Right lobe of liver (tissue), 6 donors: ENCODE measurements at regions not wholly inside any gene's neighbourhood (a gene's known extent, or its start where the extent isn't known, plus 50 kb on each side); places are given as distances from the start of the nearest gene placed in this dataset.

ENCODE experiments used
- ATAC-seq, 4 donors: fragments of 200-7000 bp; cut with Tn5 transposase; one replicate each; pipeline ENCODE4 v1.9.1; 2020; ENCODE audit warnings: mild to moderate bottlenecking in 4 of 4, moderate library complexity in 4 of 4
- DNase-seq, 3 donors: peaks; one replicate each; pipeline ENCODE4 v3.0.0-alpha.2; 2020
- H3K27ac ChIP-seq, 3 donors: fragments of 200-600 bp; one replicate each; pipeline ENCODE4 v1.8.0; 2022
- H3K27me3 ChIP-seq, 2 donors: fragments of 200-600 bp; one replicate each; pipeline ENCODE4 v1.8.0; 2022
- H3K36me3 ChIP-seq, 4 donors: fragments of 200-600 bp; sonication (generic) in 1 of 4; one replicate each; pipeline versions ENCODE4 v1.5.1 to v1.8.0; 2017 to 2022; ENCODE audit warnings: control low read depth in 1 of 4
- H3K4me1 ChIP-seq, 4 donors: fragments of 200-600 bp; sonication (generic) in 1 of 4; one replicate each; pipeline versions ENCODE4 v1.5.1 to v1.8.0; 2017 to 2022; ENCODE audit warnings: control low read depth in 1 of 4
- H3K4me3 ChIP-seq, 3 donors: fragments of 200-600 bp; one replicate each; pipeline ENCODE4 v1.8.0; 2022
- H3K9me3 ChIP-seq, 4 donors: fragments of 200-600 bp; sonication (generic) in 1 of 4; one replicate each; pipeline versions ENCODE4 v1.5.1 to v1.8.0; 2017 to 2022; ENCODE audit warnings: control low read depth in 1 of 4
- POLR2A ChIP-seq: fragments of 450-650 bp; IDR thresholded peaks from one replicate; pipeline ENCODE4 v1.6.1; 2017; ENCODE audit warnings: antibody characterized with exemption, mild to moderate bottlenecking
- WGBS: methylation state at CpG from one replicate; pipeline ENCODE4 v1.1.6; 2018; ENCODE audit warnings: low coverage, low lambda C conversion rate; ENCODE audit not compliant: insufficient coverage; ENCODE audit errors: missing lambda C conversion rate; 5-methylcytosine and 5-hydroxymethylcytosine counted together
- intact Hi-C, 2 donors: fragments of 100-400 bp; cut with DNase I; formaldehyde crosslinking; loops; one replicate each; pipeline versions ENCODE4 v1.11.2 to v1.14.1; 2022
- TF ChIP-seq, protein P1 (sequence below), 4 donors: fragments of 200-600 bp in 3 of 4; fragments of 450-650 bp in 1 of 4; IDR thresholded peaks; one replicate each; pipeline versions ENCODE4 v1.5.1 to v1.8.0; 2016 to 2022; ENCODE audit warnings: antibody characterized with exemption in 4 of 4, mild to moderate bottlenecking in 2 of 4
- donor health status: DM: no; HTN: yes; CAD: no.
- donor health status: DM: no; HTN: no; CAD: no.
- donor health status: DM: no; HTN: no; CAD: no.
- donor health status: DM: no; HTN: yes; CAD: no.
- donor health status: DM: no; HTN: yes; CAD: no.

DNA sequence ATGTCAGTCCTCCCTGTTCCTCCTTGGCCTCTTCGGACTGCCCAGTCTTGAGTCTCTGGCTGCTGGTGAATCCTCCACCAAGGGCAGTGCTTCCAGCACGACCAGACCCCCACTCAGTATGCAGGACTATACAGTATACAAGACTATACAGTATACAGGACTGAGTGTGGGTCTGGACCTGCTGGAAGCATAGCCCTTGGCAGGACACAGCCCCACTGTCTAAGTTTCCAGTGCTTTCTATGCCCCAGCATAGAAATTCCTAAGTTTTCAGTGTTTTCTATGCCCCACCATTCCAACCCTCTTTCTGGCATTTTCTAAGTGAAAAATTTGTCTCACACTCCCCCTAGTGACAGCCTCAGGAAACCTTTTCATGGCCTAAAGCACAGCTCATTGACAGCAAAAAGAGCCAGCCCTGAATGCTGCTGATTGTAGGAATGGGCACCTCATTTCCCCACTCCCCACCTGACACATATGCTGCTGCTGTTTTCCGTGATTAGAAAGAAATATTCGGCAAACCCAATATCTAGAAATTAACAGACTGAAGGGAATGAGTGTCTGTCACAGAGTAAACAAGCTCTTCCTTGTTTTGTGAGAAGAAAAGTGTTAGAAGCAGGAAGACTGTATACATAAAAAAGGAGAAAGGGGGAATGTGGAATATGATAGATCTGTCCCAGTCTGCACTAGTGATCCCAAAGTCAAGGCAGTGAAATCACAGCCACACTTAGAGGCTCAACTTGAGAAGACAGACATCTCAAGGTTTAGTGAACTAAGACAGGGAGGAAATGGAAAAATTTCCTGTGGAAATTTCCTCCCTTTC lies 206.9 kb downstream of the IBTK start:
- no peaks in the 10 kb centered on the region for H3K27me3 ChIP-seq
- no peaks in the 10 kb centered on the region for H3K4me1 ChIP-seq
- TF ChIP-seq POLR2A, result no peak
- TF ChIP-seq, protein P1, sequence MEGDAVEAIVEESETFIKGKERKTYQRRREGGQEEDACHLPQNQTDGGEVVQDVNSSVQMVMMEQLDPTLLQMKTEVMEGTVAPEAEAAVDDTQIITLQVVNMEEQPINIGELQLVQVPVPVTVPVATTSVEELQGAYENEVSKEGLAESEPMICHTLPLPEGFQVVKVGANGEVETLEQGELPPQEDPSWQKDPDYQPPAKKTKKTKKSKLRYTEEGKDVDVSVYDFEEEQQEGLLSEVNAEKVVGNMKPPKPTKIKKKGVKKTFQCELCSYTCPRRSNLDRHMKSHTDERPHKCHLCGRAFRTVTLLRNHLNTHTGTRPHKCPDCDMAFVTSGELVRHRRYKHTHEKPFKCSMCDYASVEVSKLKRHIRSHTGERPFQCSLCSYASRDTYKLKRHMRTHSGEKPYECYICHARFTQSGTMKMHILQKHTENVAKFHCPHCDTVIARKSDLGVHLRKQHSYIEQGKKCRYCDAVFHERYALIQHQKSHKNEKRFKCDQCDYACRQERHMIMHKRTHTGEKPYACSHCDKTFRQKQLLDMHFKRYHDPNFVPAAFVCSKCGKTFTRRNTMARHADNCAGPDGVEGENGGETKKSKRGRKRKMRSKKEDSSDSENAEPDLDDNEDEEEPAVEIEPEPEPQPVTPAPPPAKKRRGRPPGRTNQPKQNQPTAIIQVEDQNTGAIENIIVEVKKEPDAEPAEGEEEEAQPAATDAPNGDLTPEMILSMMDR (IDR thresholded peaks at IDR 0.05), result peak; percentile 52 to 72 (median 63)
- ATAC-seq, result peak; percentile 85 to 96 (median 90)
- H3K9me3 ChIP-seq, result no peaks in the 10 kb centered on the region
- no peak overlapping the region for H3K27ac ChIP-seq
- WGBS, result 7% methylated on average over 3 of the region's 4 CpGs
- no peak overlapping the region for H3K4me3 ChIP-seq
- H3K36me3 ChIP-seq, result no peaks in the 10 kb centered on the region
- intact Hi-C loops, result no loop called here
- no peak for DNase-seq

DNA sequence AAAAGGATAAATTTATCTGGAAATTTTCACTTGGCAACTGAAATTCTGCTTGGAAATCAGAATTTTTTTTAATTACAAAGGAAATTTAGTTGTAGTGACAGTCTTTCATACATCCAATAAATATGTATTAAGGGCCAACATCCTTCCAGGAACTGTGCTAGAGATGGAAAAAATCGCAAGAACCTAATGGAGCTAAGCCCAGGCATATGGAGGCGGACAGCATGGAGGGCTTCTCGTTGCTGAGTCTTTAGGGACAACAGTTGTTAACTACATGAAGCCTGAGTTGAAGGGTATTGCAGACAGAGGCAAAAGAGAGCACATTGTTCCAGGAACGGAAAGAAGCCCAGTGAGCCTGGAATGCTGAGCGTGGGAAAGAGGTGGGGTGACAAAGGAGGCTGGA lies 208.9 kb downstream of the IBTK start:
- TF ChIP-seq, protein P1 (IDR thresholded peaks at IDR 0.05), result no peak
- TF ChIP-seq POLR2A, result no peak
- Histone ChIP-seq H3K27me3 (no peaks in the 10 kb centered on the region), H3K36me3 (no peaks in the 10 kb centered on the region), H3K4me1 (no peaks in the 10 kb centered on the region), H3K27ac (no peak overlapping the region), H3K4me3 (no peak overlapping the region), H3K9me3 (no peaks in the 10 kb centered on the region)
- WGBS, result 73% methylated on average over 5 of the region's 5 CpGs
- intact Hi-C loops, result no loop called here
- no peak for DNase-seq
- no peak for ATAC-seq

DNA sequence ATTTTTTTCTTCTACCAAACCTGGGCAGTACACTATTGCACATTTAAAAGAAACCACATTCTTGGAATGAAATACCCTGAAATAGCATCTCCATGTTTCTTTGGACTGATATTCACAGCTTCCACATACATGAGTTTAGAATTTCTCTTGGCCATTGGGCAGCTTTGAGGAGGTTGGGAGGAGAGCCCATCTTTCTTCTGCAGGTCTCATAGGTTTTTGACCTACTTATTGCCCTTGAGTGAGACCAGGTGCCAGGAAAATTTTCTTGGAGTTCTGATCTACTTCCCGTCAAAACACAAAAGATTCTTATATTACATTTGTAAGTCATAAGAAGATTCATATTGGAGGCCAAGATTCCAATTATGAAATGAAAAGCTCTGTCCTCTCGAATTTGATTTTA lies 212.0 kb downstream of the IBTK start:
- Histone ChIP-seq H3K9me3 (no peaks in the 10 kb centered on the region), H3K4me3 (no peak overlapping the region), H3K27ac (no peak overlapping the region), H3K27me3 (no peaks in the 10 kb centered on the region), H3K36me3 (no peaks in the 10 kb centered on the region), H3K4me1 (no peaks in the 10 kb centered on the region)
- DNase-seq (no peak), ATAC-seq (no peak)
- WGBS, result 82% methylated on average over 2 of the region's 2 CpGs
- intact Hi-C loops, result no loop called here
- TF ChIP-seq, protein P1 (IDR thresholded peaks at IDR 0.05), result no peak
- TF ChIP-seq POLR2A, result no peak

DNA sequence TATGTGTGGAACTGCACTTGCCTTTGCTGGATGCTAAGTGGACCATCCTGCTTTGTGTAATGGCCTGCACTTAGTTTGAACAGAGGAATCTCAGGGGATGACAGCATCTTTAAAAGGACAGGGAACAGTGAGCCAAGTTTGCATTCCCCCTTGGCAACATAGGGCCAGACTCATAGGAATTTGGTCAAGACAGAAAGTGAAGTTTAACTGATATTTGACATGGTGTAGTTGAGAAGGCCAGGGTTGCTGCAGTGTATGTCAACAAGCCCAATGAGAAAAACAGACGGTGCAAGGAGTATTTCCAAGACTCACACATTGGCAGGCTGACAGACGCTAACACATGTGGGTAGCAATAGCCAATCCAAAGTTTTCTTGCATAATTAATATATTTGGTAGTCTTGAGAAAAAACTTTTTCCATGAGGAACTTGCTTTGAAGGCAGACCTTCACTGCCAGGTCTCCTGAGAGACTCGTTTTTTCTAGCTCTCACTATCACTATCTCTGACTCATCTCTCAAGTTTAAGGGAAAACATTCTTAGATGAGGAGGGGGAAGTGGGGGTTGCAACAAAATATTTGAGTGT lies 213.8 kb downstream of the IBTK start:
- 49% methylated on average over 3 of the region's 3 CpGs for WGBS
- intact Hi-C loops, result no loop called here
- Histone ChIP-seq H3K4me1 (no peaks in the 10 kb centered on the region), H3K27me3 (no peaks in the 10 kb centered on the region), H3K36me3 (no peaks in the 10 kb centered on the region), H3K27ac (no peak overlapping the region), H3K4me3 (no peak overlapping the region), H3K9me3 (no peaks in the 10 kb centered on the region)
- TF ChIP-seq, protein P1 (IDR thresholded peaks at IDR 0.05), result no peak
- no peak for TF ChIP-seq POLR2A
- ATAC-seq (no peak), DNase-seq (no peak)
